ENCODE measurements at regions not wholly inside any gene's neighbourhood (a gene's known extent, or its start where the extent isn't known, plus 50 kb on each side); places are given as distances from the start of the nearest gene placed in this dataset.

DNA sequence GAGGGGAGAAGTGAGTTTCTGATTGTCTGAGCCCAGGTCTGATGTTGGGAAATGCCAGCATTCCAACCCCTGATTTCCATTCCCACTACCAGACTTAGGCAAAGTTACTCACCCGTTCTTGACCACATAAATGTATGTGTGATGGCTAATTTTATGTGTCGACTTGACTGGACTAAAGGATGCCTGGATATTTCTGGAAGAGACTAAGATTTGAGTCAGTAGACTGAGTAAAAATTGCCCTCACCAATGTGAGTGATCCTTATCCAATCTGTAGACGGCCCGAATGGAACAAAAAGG lies 95.8 kb upstream of the TAB2 start:
- H3K4me3 ChIP-seq: no peak overlapping the region
- 85 to 93% (median 92%) methylated on average over 4 of the region's 4 CpGs for WGBS, 4 donors
- DNase-seq (no peak), ATAC-seq (no peak)
- intact Hi-C loops (cut with DNase I): no loop called here
- no peaks in the 10 kb centered on the region for H3K36me3 ChIP-seq
- no peaks in the 10 kb centered on the region for H3K27me3 ChIP-seq
- no peak overlapping the region for H3K27ac ChIP-seq
- H3K9me3 ChIP-seq: no peaks in the 10 kb centered on the region
- TF ChIP-seq POLR2A (IDR thresholded peaks at IDR 0.05): no peak
- TF ChIP-seq, protein P1, sequence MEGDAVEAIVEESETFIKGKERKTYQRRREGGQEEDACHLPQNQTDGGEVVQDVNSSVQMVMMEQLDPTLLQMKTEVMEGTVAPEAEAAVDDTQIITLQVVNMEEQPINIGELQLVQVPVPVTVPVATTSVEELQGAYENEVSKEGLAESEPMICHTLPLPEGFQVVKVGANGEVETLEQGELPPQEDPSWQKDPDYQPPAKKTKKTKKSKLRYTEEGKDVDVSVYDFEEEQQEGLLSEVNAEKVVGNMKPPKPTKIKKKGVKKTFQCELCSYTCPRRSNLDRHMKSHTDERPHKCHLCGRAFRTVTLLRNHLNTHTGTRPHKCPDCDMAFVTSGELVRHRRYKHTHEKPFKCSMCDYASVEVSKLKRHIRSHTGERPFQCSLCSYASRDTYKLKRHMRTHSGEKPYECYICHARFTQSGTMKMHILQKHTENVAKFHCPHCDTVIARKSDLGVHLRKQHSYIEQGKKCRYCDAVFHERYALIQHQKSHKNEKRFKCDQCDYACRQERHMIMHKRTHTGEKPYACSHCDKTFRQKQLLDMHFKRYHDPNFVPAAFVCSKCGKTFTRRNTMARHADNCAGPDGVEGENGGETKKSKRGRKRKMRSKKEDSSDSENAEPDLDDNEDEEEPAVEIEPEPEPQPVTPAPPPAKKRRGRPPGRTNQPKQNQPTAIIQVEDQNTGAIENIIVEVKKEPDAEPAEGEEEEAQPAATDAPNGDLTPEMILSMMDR (IDR thresholded peaks at IDR 0.05): no peak
- peaks cover 0 to 10% (median 6%) of the 10 kb centered on the region in 12 donors for H3K4me1 ChIP-seq

- H3K27ac ChIP-seq: no peak overlapping the region
- TF ChIP-seq, protein P1 (IDR thresholded peaks at IDR 0.05): no peak
- TF ChIP-seq POLR2A (IDR thresholded peaks at IDR 0.05): no peak
- intact Hi-C loops (cut with DNase I): no loop called here
- DNase-seq (no peak), ATAC-seq (no peak)
- no peaks in the 10 kb centered on the region for H3K9me3 ChIP-seq
- WGBS, 4 donors: 52 to 67% (median 58%) methylated on average over 4 of the region's 4 CpGs
- no peak overlapping the region for H3K4me3 ChIP-seq
- no peaks in the 10 kb centered on the region for H3K27me3 ChIP-seq
- no peaks in the 10 kb centered on the region for H3K36me3 ChIP-seq
- H3K4me1 ChIP-seq: peaks cover 0 to 10% (median 6%) of the 10 kb centered on the region in 12 donors
Observed at GRCh38 chr6:149223120-149223903, 94.2 kb upstream of the TAB2 start.

DNA sequence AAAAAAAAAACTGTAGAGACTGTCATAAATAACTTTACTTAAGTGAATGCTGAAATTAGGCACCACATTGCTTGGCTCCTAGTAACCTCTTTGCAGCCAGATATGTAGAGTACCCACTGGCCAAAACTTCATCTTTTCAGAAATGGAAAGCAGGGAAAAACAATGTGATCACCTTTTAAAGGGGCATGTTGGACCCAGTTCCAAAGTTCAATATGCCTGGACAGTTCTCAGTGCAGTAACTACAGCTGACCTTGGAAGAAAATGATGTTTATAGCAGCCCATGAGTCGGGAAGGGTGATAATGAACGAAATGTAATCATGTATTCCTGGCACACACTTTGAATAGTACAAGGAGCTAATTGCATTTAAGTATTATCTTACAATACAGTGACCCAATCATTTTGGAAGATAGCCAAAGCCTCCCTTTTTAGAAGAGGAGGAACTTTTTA lies 93.6 kb upstream of the TAB2 start:
- Histone ChIP-seq H3K9me3 (no peaks in the 10 kb centered on the region), H3K27me3 (no peaks in the 10 kb centered on the region), H3K36me3 (no peaks in the 10 kb centered on the region), H3K4me3 (no peak overlapping the region), H3K27ac (no peak overlapping the region), H3K4me1 (peaks cover 0 to 10% (median 6%) of the 10 kb centered on the region in 12 donors)
- 7 to 23% (median 16%) methylated on average over 2 of the region's 2 CpGs for WGBS, 4 donors
- intact Hi-C loops (cut with DNase I): no loop called here
- no peak for DNase-seq
- TF ChIP-seq, protein P1 (IDR thresholded peaks at IDR 0.05): no peak
- TF ChIP-seq POLR2A (IDR thresholded peaks at IDR 0.05): no peak
- ATAC-seq: peak in 1 of 4 donors; percentile 31

- intact Hi-C loops (cut with DNase I): no loop called here
- Histone ChIP-seq H3K27ac (no peak overlapping the region), H3K27me3 (no peaks in the 10 kb centered on the region), H3K9me3 (no peaks in the 10 kb centered on the region), H3K36me3 (no peaks in the 10 kb centered on the region), H3K4me1 (peaks cover 0 to 10% (median 6%) of the 10 kb centered on the region in 12 donors), H3K4me3 (no peak overlapping the region)
- no peak for TF ChIP-seq POLR2A (IDR thresholded peaks at IDR 0.05)
- TF ChIP-seq, protein P1 (IDR thresholded peaks at IDR 0.05): no peak
- DNase-seq (no peak), ATAC-seq (peak in 1 of 4 donors; percentile 26)
- WGBS, 4 donors: 52 to 67% (median 62%) methylated on average over 6 of the region's 6 CpGs
Observed at GRCh38 chr6:149224399-149224798, 93.1 kb upstream of the TAB2 start.
